ENCODE measurements at regions not wholly inside any gene's neighbourhood (a gene's known extent, or its start where the extent isn't known, plus 50 kb on each side); places are given as distances from the start of the nearest gene placed in this dataset.

GRCh38 chr17:72346306-72346705, 225.5 kb downstream of the SOX9 start:
- TF ChIP-seq RARB (CRISPR knock-in tag; IDR thresholded peaks at IDR 0.05) (no peak), ZNF70 (CRISPR knock-in tag; IDR thresholded peaks at IDR 0.05) (no peak), ZFP3 (CRISPR knock-in tag; IDR thresholded peaks at IDR 0.05) (no peak), GLIS3 (CRISPR knock-in tag; IDR thresholded peaks at IDR 0.05) (no peak)
